ENCODE measurements at regions not wholly inside any gene's neighbourhood (a gene's known extent, or its start where the extent isn't known, plus 50 kb on each side); places are given as distances from the start of the nearest gene placed in this dataset.

- TF ChIP-seq, protein P1, sequence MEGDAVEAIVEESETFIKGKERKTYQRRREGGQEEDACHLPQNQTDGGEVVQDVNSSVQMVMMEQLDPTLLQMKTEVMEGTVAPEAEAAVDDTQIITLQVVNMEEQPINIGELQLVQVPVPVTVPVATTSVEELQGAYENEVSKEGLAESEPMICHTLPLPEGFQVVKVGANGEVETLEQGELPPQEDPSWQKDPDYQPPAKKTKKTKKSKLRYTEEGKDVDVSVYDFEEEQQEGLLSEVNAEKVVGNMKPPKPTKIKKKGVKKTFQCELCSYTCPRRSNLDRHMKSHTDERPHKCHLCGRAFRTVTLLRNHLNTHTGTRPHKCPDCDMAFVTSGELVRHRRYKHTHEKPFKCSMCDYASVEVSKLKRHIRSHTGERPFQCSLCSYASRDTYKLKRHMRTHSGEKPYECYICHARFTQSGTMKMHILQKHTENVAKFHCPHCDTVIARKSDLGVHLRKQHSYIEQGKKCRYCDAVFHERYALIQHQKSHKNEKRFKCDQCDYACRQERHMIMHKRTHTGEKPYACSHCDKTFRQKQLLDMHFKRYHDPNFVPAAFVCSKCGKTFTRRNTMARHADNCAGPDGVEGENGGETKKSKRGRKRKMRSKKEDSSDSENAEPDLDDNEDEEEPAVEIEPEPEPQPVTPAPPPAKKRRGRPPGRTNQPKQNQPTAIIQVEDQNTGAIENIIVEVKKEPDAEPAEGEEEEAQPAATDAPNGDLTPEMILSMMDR (IDR thresholded peaks at IDR 0.05): no peak
- no peak for TF ChIP-seq POLR2A (IDR thresholded peaks at IDR 0.05)
These were observed 72.9 kb upstream of the NDN start for GRCh38 chr15:23760024-23760423.
